ENCODE measurements at regions not wholly inside any gene's neighbourhood (a gene's known extent, or its start where the extent isn't known, plus 50 kb on each side); places are given as distances from the start of the nearest gene placed in this dataset.

- DNase-seq, result no peak
Measured at GRCh38 chr7:138258197-138258559, 181.9 kb downstream of the AKR1D1 start.

- DNase-seq, result no peak
Measured at GRCh38 chr7:138259675-138260074, 183.4 kb downstream of the AKR1D1 start.

GRCh38 chr7:138267934-138268333 lies 191.7 kb downstream of the AKR1D1 start:
- DNase-seq, result no peak

GRCh38 chr7:138276891-138277290 lies 183.2 kb upstream of the TRIM24 start:
- DNase-seq, result no peak

GRCh38 chr7:138278601-138279000 lies 181.5 kb upstream of the TRIM24 start:
- no peak for DNase-seq

- no peak for DNase-seq
Measured at GRCh38 chr7:138282997-138283396, 177.1 kb upstream of the TRIM24 start.

GRCh38 chr7:138285129-138285528 lies 174.9 kb upstream of the TRIM24 start:
- no peak for DNase-seq

GRCh38 chr7:138286846-138287245 lies 173.2 kb upstream of the TRIM24 start:
- no peak for DNase-seq

GRCh38 chr7:138287549-138287948 lies 172.5 kb upstream of the TRIM24 start:
- no peak for DNase-seq

GRCh38 chr7:138289082-138289481 lies 171.0 kb upstream of the TRIM24 start:
- no peak for DNase-seq

- no peak for DNase-seq
Measured at GRCh38 chr7:138289864-138290263, 170.2 kb upstream of the TRIM24 start.

- no peak for DNase-seq
Measured at GRCh38 chr7:138292951-138293350, 167.1 kb upstream of the TRIM24 start.

- no peak for DNase-seq
Measured at GRCh38 chr7:138295049-138295637, 164.9 kb upstream of the TRIM24 start.

- no peak for DNase-seq
Measured at GRCh38 chr7:138297526-138297925, 162.5 kb upstream of the TRIM24 start.

GRCh38 chr7:138299066-138299465 lies 161.0 kb upstream of the TRIM24 start:
- DNase-seq, result no peak

GRCh38 chr7:138303230-138304070 lies 156.6 kb upstream of the TRIM24 start:
- DNase-seq, result no peak

GRCh38 chr7:138304071-138304320 lies 156.1 kb upstream of the TRIM24 start:
- DNase-seq, result no peak

- no peak for DNase-seq
Measured at GRCh38 chr7:138307633-138308032, 152.4 kb upstream of the TRIM24 start.

GRCh38 chr7:138308136-138308535 lies 151.9 kb upstream of the TRIM24 start:
- DNase-seq, result no peak

GRCh38 chr7:138309186-138309585 lies 150.9 kb upstream of the TRIM24 start:
- DNase-seq, result no peak

GRCh38 chr7:138313829-138314178 lies 146.3 kb upstream of the TRIM24 start:
- DNase-seq, result no peak

GRCh38 chr7:138316421-138317043 lies 143.5 kb upstream of the TRIM24 start:
- no peak for DNase-seq

- DNase-seq, result no peak
Measured at GRCh38 chr7:138317044-138317596, 142.9 kb upstream of the TRIM24 start.

GRCh38 chr7:138324941-138325340 lies 135.1 kb upstream of the TRIM24 start:
- peak; percentile 92 for DNase-seq
